Right kidney (tissue), 1 donor: ENCODE measurements at regions not wholly inside any gene's neighbourhood (a gene's known extent, or its start where the extent isn't known, plus 50 kb on each side); places are given as distances from the start of the nearest gene placed in this dataset.
"Not testable (repeated sequence)": the region's sequence is repeated elsewhere in the genome, so short reads cannot be mapped to it uniquely, and the experiment has no call there.

Experiments used
- DNase-seq: peaks from one replicate; pipeline ENCODE4 v3.0.0-alpha.2; 2016

- DNase-seq: no peak
These were observed 117.9 kb upstream of the TNRC6C start for GRCh38 chr17:77840513-77841165.

- no peak for DNase-seq
These were observed 116.6 kb upstream of the TNRC6C start for GRCh38 chr17:77841742-77842527.

- DNase-seq: no peak
These were observed 115.9 kb upstream of the TNRC6C start for GRCh38 chr17:77842528-77843147.

- not testable (repeated sequence) for DNase-seq
These were observed 115.1 kb upstream of the TNRC6C start for GRCh38 chr17:77843255-77843895.

DNA sequence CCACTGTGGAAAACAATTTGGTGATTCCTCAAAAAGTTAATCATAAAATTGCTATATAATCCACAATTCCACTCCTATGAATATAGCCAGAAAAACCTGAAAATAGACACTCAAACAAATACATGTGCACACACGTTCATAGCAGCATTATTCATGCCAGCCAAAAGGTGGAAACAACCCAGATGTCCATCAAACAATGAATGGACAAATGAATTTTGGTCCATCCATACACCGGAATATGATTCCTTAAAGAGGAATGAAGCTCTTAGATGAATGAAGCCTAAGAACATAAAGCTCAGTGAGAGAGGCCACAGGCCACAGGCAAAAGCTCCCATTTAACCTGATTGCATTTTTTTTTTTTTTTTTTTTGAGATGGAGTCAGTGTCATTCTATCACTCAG, 114.6 kb upstream of the TNRC6C start:
- DNase-seq: no peak

DNA sequence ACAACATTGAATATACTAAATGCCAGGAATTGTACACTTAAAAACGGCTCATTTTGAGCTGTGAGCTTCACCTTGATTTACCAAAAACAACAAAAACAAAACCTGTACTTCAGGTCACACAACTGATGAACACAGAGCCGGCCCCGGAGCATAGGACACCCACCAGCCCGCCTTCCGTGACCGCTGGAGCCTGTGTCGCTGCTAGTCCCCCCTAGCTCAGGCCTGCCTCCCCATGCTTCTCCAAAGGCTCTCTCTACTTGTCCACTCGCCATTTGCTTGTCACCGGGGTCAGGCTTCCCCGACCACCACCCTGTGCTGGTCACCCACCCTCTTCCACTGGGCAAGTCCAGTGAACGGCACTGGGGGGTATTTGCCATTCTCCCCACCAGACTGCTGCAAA, 113.8 kb upstream of the TNRC6C start:
- DNase-seq: no peak

GRCh38 chr17:77845541-77846225, 112.8 kb upstream of the TNRC6C start:
- no peak for DNase-seq

DNA sequence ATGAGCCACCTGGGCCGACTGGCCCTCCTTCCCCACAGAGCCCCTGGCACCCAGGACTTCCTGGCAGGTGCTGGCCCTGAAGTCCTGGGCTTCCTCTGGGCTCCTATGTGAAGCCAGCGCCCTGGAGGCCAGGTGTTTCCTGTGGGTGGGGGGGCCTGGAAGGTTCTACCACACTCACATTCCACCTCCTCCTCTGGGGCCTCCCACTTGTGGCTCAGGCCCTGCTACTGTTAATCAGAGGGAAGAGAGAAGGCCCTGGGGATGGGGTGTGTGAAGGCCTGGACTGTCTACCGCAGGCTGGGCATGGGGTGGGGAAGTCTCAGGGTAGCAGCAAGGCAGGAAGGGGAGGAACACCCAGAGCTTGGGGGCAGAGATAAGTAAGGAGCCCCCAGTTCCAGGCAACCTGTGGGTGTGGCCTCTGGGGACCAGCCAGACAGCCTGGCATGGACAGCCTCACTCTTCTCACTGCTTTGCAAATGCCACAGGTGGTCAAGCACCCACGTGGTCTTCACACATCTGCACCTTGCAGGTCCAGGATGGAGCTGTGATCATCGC, 111.9 kb upstream of the TNRC6C start:
- DNase-seq: no peak

GRCh38 chr17:77847221-77848085, 111.0 kb upstream of the TNRC6C start:
- no peak for DNase-seq

DNA sequence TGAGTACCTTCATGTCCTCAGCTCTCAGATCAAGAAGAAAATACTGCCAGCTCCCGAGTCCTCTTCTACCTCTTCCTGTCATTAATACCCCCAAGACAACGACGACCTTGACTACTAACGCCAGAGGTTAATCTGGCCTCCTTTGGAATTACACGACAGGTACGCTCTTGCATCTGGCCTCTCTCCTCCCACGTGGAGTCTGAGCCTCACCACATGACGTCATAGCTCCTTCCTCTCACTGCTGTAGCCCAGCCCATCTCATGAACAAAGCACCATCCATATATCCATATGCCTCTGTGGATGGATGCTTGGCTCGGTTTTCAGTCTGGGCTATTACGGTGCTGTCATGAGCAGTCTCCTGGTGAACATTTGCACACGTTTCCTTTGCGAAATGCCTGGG, 110.2 kb upstream of the TNRC6C start:
- no peak for DNase-seq

- no peak for DNase-seq
These were observed 109.3 kb upstream of the TNRC6C start for GRCh38 chr17:77849239-77849638.

GRCh38 chr17:77851921-77852320, 106.6 kb upstream of the TNRC6C start:
- DNase-seq: no peak

DNA sequence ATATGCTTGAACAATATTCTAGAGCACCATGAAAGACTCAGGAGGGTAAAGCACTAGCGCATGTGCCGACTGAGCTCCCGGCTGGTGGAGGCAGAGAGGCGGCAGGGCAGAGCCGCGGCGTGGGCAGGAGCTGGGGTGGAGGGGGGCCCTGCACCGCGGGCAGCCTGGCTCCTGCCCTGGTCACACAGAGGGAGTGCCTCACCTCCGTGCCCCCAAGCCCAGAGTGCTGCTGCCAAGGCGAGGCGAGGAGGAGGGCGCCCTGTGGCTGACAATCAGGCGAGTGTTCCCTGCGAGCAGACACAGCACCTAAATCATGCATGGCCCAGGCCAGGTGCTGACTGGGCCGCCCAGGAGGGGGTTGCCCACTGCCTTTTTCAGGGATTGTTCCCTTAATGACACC, 105.8 kb upstream of the TNRC6C start:
- DNase-seq: no peak

DNA sequence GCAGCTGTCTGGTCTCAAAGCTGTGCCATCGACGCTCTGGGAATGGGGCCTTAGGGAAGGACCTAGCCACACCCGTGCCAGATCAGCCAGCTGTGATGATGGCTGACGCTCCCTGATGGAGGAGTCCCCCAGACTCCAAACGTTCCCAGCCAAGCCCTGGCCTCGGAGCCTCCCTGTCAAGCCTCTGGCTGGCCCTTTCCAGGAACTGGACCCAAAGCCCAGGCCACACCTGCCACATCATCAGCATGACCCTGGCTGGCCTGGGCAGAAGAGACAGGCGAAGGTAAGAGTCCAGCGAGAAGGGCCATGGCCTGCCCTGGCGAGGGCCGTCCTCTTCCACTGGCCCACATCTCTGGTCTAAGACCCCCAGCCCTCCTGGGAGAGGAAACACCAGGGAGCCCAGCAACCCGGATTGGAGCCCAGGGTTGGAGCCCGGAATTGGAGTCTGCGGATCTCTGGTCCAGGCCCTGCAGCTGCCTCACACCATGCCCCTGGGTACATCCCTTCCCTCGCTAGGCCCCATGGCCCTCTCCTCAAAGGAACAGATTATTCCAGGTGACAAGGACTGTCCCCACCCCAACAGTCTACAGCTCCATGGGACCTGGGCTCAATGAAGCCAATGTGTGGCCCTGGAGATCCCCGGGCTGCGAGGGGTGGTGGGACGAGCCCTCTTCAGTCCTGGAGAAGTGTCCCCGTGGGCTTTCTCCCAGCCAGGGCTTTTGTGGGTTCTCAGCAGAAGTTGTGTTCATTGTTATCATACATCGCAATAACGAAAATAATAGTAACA, 105.1 kb upstream of the TNRC6C start:
- DNase-seq: no peak

DNA sequence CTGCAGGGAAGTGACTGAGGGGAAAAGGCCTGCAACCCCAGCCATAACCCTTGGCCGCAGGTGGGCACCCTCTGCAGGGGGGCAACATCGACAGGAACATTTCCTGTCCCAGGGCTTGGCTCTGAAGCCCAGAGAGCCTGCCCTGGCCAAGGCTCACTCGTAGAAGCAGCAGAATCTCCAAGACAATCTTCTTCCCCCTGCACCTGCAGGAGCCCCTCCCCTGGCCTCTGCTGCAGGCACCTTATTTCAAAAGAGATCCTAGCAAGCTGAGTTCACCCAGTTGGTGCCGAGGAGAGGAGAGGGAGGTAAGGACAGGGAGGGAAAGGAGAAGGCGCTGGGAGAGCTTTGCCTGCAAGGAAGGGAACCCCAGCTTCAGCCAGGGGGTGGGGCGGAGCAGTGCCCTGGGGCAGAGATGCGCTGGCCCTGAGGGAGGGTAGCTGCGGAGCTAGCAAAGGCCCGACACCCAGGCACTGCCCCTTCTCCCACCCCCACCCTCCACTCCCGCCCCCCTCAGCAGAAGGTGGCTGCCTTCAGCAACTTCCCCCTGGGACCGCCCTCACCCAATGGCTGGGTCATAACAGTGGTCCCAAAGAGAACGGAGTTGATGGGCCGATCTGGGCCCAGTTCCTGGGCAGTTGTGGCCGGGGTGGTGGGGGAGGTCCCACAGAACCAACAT, 104.3 kb upstream of the TNRC6C start:
- no peak for DNase-seq

- DNase-seq: no peak
These were observed 103.5 kb upstream of the TNRC6C start for GRCh38 chr17:77854759-77855745.

DNA sequence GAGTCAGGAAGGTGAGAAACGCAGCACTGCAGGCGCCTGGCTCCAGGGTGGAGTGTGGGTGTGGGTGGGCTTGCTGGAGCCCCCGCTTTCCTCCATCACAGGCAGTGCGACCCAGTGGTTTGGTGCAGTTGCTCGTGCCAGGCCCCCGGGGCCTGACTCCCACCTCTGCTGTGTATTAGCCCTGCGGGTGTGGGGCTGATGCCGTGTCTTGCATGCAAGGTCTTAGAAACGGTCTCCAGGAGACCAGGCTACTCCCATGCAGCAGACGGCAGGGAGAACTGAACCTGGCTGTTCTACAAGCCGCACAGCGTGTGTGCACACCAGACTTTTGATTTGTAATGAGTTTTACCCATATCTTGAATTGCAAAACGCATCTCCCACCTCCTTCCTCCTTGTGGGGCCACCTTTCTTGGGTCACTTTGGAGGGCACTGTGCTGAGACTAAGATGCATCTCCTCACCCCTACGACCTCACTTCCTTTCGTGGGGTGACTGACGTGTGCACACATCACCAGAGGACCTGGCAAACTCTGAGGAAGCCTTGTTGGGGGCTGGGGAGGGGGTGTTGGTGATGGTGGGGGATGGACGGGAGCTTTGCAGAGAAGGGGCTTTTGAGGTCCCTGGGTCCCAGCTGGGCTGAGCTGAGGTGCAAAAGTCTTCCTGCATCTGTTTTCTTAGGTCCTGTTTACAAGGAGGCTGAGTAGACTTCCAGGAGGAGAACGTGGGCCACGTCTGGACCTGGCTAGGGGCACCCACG, 101.8 kb upstream of the TNRC6C start:
- no peak for DNase-seq

DNA sequence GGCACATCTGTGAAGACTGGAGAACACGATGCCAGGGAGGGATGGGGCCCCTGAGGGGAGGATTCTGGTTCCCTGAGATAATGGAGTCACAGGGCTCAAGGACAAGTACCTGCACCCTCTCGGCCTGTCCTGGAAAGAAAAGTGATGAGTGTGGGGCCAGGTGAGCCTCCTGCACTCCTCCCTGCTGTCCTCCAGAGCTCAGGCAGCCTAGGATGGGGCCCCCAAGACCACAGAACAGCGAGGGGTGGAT, 101.3 kb upstream of the TNRC6C start:
- no peak for DNase-seq
